Right lobe of liver (tissue), 4 donors: ENCODE measurements at regions not wholly inside any gene's neighbourhood (a gene's known extent, or its start where the extent isn't known, plus 50 kb on each side); places are given as distances from the start of the nearest gene placed in this dataset.

Experiments
- CTCF ChIP-seq, 4 donors: fragments of 200-600 bp in 3 of 4; fragments of 450-650 bp in 1 of 4; IDR thresholded peaks; one replicate each; pipeline versions ENCODE4 v1.5.1 to v1.8.0; 2016 to 2022; ENCODE audit warnings: antibody characterized with exemption in 4 of 4, mild to moderate bottlenecking in 2 of 4
- POLR2A ChIP-seq: fragments of 450-650 bp; IDR thresholded peaks from one replicate; pipeline ENCODE4 v1.6.1; 2017; ENCODE audit warnings: antibody characterized with exemption, mild to moderate bottlenecking
- donor health status: DM: no; HTN: no; CAD: no.
- donor health status: DM: no; HTN: no; CAD: no.
- donor health status: DM: no; HTN: yes; CAD: no.

DNA sequence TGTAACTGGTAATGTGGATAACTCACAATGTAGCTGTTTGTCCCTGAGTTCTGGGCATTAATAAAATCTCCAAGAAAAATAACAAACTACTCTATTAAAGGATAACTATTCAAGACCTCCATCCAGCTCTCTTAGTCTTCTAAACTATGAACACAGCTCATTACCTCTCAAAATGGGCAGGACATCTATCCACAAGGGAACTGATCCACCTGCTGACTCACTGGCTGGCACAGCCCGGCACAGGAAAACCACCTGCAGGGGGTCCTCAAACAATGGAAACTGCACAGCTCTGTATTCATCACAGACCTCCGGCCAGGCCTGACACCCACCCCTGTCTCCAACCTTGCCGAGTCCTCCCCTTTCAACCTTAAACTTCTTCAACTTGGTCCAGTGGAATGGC lies 255.4 kb downstream of the TJP1 start:
- no peak for TF ChIP-seq CTCF (IDR thresholded peaks at IDR 0.05)
- TF ChIP-seq POLR2A: no peak
